ACHN (cell line): ENCODE measurements at regions not wholly inside any gene's neighbourhood (a gene's known extent, or its start where the extent isn't known, plus 50 kb on each side); places are given as distances from the start of the nearest gene placed in this dataset.
"Not testable (repeated sequence)": the region's sequence is repeated elsewhere in the genome, so short reads cannot be mapped to it uniquely, and the experiment has no call there.

Experiments used
- DNase-seq: peaks from one replicate; pipeline ENCODE4 v3.0.0-alpha.2; 2015
- in situ Hi-C: cut with HindIII; loops from 2 replicates; pipeline ENCODE4 v1.10.0; 2017; ENCODE audit warnings: low sequenced_read_pairs, low pct_ligation_motif_present, low pct_unique_long_range_greater_than_20kb

- in situ Hi-C loops: no loop called here
Measured at GRCh38 chr5:43855452-43855851, 252.5 kb downstream of the NNT start.

GRCh38 chr5:43854697-43855292 is 251.8 kb downstream of the NNT start:
- no peak for DNase-seq
- in situ Hi-C loops: no loop called here

More at GRCh38 chr5:43855452-43855851, 252.5 kb downstream of the NNT start:
- DNase-seq: no peak

DNA sequence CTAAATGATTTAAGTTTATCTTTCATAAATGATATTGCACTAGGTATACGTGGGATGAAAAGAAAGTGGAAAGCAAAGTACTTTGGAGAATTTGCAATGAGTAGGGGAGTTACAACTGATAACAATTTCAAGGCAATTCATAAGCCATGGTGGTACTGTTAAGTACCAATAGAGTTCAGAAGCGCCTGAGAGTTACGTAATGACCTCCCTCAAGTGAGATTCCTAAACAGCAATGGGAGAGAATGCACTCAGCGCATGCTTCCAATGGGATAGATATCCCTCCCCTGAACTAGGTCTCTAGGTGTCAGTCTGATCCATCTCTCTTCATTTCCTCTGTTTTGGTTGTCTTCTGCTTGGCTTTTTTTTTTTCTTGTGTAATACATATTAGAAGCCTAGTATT is 249.3 kb downstream of the NNT start:
- DNase-seq: no peak
- in situ Hi-C loops: no loop called here

GRCh38 chr5:43851741-43852140 is 248.8 kb downstream of the NNT start:
- in situ Hi-C loops: no loop called here

GRCh38 chr5:43840424-43841125 is 237.6 kb downstream of the NNT start:
- in situ Hi-C loops: no loop called here
- no peak for DNase-seq

More at GRCh38 chr5:43851741-43852140, 248.8 kb downstream of the NNT start:
- DNase-seq: no peak

- in situ Hi-C loops: no loop called here
- DNase-seq: no peak
Measured at GRCh38 chr5:43839218-43839617, 236.2 kb downstream of the NNT start.

GRCh38 chr5:43837996-43838395 is 235.0 kb downstream of the NNT start:
- in situ Hi-C loops: no loop called here
- DNase-seq: no peak

GRCh38 chr5:43837091-43837490 is 234.1 kb downstream of the NNT start:
- no peak for DNase-seq
- in situ Hi-C loops: no loop called here

DNA sequence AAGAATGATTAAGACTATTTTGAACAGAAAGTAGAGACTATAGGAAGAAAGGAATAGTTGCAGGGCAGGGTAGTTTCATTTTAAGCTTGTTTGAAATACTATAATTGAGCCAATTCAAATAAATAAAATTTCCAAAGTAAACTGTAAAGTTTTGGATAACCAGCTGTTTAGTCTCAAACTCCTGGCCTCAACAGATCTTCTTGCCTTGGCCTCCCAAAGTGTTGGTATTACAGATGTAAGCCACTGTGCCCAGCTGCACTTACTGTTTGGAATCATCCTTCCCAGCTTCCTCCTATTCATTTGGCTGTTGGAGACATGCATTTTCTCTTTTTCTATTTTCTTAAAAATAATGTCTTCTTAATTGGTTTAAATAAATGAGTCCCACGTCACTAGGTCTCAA is 231.0 kb downstream of the NNT start:
- in situ Hi-C loops: no loop called here
- DNase-seq: no peak

- in situ Hi-C loops, DNase-seq: not testable (repeated sequence)
Measured at GRCh38 chr5:43824325-43824964, 221.5 kb downstream of the NNT start.

DNA sequence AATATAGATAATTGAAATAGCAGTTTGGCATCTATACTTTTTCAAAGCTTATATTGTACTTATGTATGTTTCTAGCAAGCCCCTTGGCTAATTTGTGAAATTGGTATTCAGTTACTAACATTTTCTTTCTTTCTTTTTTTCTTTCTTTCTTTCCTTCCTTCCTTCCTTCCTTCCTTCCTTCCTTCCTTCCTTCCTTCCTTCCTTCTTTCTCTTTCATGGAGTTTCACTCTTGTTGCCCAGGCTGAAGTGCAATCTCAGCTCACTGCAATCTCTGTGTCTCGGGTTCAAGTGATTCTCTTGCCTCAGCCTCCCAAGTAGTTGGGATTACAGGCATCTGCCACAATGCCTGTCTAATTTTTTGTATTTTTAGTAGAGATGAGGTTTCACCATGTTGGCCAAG is 215.4 kb downstream of the NNT start:
- DNase-seq, in situ Hi-C loops: not testable (repeated sequence)

DNA sequence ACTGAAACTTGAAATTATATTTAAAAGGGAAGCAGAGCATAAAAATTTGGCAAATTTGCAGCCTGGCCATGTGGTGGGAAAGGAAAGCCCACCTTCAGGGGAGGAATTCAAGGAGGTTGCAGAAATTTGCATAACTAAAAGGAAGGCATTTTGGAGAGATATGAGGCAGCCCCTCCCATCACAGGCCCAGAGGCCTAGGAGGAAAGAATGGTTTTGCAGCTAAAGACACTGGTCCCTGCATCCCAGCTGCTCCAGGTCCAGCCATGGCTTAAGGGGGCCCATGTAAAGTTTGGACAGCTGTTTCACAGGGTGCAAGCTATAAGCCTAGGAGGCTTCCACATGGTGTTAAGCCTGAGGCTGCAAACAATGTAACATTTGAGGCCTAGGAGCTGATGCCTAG is 212.5 kb downstream of the NNT start:
- in situ Hi-C loops: no loop called here
- DNase-seq: no peak

GRCh38 chr5:43804723-43805122 is 201.7 kb downstream of the NNT start:
- in situ Hi-C loops: no loop called here
- no peak for DNase-seq

DNA sequence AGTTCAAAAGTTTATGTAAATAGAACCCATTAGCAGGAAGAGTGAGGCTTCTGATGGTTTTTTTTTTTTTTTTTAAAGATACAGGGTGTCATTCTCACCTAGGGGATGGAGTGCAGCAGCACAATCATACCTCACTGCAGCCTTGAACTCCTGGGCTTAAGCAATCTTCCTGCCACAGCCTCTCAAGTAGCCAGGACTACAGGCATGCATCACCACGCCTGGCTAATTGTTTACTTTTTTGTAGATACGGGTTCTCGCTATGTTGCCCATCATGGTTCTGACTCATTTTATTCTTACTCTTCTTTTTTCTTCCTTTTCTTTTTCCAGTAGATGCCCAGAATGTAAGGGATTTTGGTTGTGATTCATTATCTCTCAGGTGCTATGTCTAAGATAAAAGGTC is 201.1 kb downstream of the NNT start:
- DNase-seq: no peak
- in situ Hi-C loops: no loop called here

DNA sequence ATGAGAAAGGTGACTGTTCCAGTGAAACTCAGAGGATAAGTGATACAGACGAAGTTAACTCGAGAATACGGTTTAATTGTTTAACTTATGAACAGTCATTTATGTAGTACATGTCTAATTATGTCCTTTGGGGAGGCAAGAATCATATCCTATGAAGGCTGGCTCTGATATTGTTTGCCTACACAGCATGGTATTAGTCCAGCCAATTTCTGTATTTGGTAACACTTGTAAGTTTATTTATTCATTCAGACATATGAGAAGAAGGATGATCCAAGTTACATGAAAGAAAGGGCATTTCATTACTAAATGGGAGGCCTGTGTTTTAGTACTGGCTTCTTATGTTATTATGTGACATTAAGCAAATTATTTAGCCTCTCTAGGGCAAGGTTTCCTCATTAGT is 199.7 kb downstream of the NNT start:
- in situ Hi-C loops: no loop called here

DNA sequence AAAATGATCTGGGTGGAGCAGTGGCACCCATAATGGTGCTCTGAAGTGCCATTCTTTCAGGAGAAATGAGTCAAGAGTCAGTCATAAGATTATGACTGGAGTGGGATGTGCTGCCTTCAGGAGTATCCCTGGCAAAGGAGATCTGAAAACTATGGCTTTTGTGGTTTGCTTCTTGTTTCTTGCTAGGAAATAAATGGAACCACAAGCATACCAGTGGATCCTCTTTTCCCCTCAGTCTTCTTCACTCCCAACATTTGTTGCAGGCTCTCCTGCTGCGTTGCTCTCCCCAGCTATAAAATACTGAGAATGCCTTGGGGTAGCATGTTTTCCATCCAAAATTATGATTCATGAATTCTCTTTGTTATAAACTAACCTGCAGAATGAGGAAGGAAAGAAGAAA is 199.1 kb downstream of the NNT start:
- in situ Hi-C loops: no loop called here
- DNase-seq: no peak

More for the DNA sequence above, 199.7 kb downstream of the NNT start:
- DNase-seq: no peak

DNA sequence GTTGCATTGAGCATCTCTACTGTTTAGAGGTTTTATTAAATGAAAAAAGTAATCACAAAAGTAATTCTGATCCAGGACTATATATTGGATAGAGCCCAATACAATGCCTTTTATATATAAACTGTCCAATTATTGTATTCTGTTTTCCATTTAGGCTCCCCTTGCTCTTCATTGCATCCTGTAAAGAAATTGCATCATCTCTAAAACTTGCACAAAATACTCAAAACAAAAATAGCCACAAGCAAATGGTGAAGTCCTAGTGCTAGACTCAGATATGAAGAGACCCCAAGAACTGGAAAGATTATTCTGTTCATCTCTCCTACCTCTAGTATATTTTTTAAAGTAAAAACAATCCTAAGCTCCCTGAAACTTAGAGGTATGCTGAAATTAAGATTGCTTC is 195.8 kb downstream of the NNT start:
- in situ Hi-C loops: no loop called here

DNA sequence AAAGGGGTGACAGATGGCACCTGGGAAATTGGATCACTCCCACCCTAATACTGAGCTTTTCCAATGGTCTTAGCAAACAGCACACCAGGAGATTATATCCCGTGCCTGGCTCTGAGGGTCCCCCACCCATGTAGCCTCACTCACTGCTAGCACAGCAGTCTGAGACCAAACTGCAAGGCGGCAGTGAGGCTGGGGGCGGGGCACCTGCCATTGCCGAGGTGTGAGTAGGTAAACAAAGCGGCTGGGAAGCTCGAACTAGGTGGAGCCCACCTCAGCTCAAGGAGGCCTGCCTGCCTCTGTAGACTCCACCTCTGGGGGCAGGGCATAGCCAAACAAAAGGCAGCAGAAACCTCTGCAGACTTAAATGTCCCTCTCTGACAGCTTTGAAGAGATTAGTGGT is 188.9 kb downstream of the NNT start:
- in situ Hi-C loops, DNase-seq: not testable (repeated sequence)

More for the DNA sequence above, 195.8 kb downstream of the NNT start:
- DNase-seq: no peak

DNA sequence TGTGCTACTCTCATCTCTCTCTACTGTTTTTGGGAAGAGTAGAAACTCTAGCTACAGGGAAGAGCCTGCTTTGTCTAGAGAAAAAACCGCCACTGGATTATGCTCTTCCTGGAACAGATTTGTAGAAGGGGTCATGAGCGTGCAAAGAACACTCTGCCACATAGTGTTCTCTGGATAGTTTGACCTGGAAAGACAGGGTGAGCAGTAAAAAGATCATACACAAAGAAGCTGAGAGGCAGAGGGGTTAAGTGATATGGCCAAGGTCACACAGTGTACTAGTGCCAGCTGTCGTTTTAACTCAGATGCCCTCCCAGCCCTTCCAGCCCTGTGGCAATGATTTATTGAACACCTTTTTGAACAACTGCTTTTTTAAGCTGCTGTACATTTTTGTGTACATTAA is 182.2 kb downstream of the NNT start:
- in situ Hi-C loops: no loop called here
- no peak for DNase-seq

- in situ Hi-C loops: no loop called here
- no peak for DNase-seq
Measured at GRCh38 chr5:43780586-43780985, 177.6 kb downstream of the NNT start.
